H4 (cell line): ENCODE measurements at regions not wholly inside any gene's neighbourhood (a gene's known extent, or its start where the extent isn't known, plus 50 kb on each side); places are given as distances from the start of the nearest gene placed in this dataset.

Experiments used
- DNase-seq: peaks from one replicate; pipeline ENCODE4 v3.0.0-alpha.2; 2015; ENCODE audit warnings: low spot score

DNA sequence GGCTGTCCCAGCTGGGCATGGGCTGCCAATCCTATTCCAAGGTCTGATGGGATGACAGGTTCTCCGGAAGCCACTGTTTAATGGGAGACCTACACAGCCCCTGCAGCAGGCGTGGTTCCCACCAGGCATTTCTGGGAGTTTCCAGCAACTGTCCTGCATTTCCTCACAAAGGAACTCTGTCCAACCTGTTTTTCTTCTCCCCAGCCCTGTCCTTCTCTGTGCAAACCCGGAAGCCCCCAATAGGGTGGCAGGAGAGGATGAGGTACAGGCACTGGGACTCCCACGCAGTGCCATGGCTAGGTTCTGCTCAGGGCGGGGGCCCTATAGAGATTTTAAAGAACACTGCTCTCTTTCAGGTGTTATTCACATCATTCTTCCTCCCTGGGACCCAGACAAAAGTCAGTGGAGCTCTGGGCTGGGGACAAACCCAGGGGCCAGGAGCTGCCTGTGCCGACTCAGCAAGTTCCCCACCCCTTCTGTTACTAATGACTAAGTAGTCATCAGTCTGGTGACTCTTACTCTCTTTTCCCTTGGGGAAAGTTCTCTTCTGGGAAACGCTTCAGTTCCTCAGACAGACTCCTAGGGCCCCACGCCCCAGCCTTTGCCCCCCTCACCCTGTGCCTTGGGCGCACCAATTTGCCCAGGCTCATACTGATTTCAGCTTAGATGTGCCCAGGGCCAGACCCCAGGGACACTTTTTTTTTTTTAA lies 97.7 kb downstream of the CD47 start:
- DNase-seq, result no peak

DNA sequence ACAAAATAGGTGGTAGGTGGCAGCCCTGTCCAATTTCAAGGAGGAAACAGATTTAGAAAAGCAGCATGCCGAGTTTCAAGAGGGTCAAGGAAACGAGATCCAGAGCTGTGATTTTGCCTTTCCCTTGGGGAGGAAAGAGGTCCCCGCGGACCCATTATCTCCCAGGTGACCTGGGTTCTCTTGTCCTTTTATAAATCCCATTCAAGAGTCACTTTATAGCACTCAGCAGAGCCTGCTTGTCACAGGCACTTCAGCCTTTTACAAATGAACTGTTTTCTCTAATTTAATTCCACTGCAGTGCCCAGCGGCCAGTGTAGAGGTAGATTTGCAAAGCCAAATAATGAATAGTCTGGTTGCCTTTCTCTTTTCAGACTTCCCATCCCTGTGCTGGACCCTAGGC lies 99.9 kb downstream of the CD47 start:
- no peak for DNase-seq

DNA sequence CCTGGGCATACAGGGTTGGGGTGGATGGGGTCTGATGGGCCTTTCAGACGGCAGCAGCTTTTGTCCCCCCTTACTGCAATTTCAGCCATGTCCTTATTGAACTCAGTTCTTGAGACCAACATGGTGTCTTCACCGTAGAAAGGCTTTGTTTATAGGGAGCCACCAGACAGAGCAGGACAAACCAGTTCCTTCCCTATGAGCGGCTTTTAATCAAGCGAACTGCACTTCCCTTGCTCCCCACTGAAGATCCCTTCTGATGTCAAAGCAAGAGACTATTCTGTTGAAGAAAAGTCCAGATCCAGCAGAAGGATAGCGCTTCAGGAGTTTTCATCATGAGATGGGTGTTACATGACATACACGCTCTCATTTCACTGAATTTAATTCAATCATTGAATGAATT lies 100.4 kb downstream of the CD47 start:
- DNase-seq, result no peak

DNA sequence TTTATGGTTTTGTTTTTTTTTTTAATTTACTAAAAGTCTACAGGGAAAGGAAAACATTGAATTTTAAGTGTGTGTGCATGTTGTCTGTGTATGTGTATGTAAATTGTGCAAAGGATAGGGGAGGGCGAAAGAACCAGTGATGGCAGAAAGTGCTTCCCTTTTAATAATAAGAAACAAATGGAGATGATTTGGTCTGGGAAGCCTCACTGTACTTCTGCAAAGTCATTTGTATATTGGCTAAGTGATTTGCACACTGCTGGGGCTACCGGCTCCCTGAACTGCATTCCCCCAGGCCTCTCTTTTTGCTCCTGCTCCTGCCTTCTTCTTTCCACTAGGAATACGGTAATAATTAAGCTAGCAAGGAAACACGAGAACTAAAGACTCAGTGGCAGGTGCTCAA lies 101.2 kb downstream of the CD47 start:
- DNase-seq, result no peak

DNA sequence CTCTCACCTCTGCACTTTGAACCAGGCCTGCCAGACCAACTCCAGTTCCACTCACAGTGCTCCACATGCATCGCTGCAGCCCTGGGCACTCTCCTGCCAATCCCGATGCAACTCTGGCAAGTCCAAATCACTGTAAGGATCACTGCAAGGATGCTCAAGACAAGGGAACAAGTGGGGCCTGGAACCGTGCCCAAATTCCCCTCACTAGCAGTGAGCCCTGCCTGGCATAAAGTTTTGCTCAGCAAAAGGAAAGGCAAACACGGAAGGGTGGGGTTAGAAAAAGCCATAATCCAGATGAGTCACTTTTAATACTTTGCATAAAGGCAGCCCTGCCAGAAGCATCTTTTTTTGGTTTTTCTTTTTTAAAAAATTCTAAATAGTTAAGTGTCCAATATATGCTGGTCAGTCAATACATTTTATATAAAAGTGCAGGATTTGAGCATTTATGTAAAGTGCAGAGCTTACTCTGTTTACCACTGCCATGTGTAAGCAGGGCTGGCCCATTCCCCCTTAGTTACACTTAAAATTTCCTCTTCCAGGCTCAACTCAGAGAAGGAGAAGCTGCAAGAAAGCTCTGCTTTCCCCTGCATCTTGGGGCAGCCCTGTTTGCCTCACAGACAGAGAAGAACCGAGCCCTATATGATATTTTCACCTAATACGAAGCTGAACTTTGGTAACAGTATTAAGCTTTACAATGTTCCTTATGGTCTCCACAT lies 102.2 kb downstream of the CD47 start:
- DNase-seq, result peak; percentile 60

DNA sequence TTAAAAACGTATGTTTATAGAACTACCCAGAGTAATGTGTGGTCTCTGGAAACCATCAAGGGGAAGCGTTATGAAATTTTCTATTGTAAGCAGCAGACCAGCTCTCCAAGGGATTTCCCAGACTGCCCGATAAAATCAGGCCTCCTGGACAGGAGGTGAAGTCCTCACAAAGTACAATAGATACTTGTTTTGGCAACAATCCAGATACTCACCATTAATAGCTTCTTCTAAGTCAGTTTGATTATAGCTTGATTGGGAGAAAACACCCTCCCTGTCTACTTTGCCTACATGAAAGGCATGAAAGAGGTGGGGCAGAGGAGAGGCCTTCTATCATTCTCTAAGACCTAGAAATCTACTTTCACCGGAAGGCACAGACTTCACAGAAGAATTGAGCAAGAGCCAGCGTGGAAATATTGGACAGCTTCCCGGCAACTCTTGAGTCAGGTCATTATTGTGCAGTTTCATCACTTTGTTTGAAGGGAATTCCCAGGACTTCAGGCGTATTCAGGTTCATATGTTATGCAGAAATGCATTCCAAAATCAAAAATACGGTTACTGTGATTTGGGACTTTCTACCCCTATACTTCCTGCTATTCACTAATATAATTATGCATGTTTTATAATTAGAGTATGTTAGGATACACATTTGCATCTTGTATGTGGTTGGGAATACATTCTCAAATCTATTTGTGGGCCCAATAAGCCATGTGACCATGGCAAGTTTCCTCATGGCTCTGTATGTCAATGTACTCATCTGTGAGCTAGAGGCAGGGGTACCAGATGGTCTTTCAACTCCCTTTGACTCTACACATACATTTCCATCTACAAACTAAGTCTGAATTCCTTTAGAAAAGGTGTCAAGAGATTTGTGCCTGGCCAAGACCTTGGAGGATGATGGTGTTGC lies 103.5 kb downstream of the CD47 start:
- DNase-seq, result peak; percentile 88

DNA sequence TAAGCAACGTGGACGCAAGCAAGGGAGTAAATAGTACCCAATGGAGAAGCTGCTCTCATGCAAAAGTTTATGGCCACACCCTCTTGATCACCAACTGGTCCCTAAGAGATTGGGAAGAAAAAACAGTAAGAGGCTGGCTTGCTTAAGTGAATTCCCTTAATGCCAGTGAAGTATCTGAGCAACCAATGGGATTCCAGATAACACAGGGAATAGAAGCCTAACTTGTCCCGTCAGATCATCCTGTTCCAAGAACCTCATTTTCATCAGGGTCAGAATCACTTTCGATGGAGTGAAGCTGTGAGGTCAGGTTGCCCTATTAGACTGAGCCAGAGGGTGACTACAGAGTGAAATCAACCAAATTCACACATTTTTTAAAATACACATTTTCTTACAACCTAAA lies 104.3 kb downstream of the CD47 start:
- DNase-seq, result peak; percentile 8

DNA sequence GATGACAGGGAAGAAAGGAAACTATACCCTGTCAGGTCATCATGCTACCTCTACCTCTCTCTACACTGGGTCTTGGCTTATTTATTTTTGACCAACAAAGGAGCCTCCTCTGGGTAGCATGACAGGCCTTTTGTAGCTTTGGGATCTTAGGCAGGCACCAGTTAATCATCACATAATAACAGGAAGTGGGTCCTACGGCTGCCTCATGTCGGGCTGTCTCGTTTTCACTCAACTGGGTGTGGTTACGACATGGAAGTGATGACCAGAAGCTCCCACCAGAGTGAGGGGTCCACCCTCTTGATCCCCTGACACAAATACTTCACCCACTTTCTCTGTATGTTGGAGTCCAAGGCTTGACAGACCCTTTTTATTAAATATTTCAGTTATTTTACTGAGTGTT lies 105.3 kb downstream of the CD47 start:
- DNase-seq, result peak; percentile 19

DNA sequence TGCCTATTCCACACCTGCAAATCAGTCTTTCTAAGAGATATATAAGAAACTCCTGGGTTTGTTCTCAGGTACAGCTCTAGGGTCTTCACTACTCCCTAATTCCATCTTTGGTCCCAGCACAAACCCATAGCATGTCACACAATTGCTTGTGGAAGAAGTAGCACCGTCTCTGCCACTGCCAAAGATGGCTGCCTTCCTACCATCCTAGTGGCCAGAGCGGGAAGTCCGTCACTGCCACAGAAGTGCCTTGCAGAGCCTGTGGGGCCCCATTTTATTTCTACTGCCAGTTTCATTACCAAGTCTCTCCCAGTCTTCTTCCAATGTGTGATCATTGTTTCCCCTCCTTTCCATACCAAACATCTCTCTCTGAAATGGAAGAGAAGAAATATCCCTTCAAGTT lies 107.6 kb downstream of the CD47 start:
- no peak for DNase-seq

DNA sequence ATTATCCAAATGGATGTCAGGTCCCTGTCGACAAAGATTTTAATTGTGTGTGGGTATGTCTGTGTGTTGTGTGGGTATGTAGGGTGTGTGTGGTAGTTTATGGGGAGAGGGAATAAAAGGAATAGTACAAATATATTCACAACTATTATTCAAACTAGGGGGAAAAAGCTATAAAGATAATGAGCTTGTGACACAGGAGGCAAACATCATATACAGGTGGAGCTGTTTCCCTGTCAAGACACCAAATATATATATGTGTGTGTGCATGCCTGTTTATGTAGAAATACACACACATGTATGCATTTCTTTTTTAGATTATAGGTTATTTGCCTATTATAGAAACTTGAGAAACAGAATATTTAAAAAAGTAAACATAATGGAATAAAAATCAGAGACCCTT lies 108.7 kb downstream of the CD47 start:
- no peak for DNase-seq

DNA sequence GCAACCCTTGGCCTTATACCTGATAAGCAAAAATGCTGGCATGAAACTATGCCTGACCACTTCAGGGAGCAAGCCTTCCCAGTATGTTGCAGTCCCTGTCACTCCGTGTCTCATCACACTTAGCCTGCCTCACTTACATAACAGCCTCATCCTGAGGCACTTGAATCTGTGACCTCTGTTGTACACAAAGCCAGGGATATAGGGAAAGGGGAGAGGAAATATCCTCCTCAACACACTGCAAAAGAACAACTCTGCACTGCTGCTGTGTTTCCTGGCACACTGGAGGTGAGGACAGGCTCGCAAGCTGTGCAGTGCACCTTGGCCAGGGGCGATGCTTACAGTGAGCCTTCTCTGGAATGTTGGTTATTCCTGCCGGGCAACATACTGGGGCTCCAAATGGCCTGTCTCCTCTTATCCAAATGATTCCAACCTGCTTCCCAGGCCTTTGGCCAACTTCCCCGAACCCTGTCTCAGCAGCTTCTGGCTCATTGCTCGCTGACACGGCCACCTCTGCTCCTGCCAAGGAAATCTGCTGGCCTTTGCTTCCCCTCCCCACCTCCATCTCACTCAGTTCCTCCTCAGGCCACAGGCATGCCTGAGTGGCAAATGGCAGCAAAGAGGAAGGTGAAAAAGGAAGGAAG lies 109.2 kb downstream of the CD47 start:
- DNase-seq, result no peak

DNA sequence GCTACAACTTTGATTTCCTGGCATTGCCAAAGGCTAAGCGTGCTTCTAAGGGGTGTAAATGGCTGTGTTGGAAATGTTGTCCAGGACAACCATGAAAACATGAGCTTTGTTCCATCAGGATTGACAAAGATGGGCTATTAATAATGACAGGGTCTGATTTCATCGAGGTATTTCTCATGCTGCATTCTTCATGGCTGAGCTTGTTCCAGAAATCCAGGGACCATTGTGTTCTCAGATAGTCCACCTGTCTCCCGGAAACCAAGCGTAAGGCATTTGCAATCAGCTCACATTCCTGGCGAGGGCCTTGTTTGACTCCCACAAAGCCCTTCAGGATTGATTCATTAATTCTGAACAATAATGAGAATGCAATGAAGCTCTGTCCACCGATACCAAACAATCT lies 111.3 kb downstream of the CD47 start:
- DNase-seq, result no peak

DNA sequence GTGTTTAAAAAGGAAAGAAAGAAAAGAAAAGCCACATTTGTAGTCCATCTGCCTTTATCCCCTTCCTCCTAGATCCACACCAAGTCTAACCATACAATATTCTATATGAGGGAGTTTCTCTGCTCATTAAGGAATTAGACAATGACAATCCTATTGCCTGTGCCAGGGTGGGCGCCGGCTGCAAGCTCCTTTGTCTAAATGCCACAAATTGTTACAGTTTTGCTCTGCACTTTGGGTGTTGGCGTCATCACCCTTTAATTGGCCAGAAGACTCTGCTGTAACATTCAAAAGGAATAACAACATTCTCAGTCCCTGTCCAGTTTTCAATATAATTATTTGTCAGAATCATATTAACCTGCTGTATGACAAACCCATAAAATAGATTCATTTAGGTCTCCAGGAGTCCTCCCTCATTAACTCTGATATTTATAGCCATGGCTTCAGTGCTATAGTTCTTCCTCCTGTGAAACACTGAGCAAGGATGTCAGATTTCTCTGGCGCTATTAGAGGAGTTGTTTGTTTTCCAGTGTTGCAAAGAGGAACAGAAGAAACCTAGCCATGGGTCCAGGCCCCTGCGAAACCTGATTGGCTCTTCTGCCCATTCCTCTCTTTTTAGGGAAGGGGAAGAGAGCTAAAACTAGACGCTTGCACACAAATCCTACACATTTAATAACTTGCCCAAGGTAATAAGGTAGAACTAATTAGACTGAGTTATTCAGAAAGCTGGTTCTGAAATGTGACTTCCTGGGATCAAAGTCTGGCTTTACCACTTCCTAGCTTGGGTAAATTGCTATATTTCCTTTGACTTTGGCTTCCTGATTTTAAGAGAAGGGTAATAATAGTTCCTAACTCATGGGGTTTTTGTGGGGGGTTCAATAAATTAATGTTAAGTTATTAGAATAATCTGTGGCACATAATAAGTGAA lies 112.4 kb downstream of the CD47 start:
- no peak for DNase-seq

DNA sequence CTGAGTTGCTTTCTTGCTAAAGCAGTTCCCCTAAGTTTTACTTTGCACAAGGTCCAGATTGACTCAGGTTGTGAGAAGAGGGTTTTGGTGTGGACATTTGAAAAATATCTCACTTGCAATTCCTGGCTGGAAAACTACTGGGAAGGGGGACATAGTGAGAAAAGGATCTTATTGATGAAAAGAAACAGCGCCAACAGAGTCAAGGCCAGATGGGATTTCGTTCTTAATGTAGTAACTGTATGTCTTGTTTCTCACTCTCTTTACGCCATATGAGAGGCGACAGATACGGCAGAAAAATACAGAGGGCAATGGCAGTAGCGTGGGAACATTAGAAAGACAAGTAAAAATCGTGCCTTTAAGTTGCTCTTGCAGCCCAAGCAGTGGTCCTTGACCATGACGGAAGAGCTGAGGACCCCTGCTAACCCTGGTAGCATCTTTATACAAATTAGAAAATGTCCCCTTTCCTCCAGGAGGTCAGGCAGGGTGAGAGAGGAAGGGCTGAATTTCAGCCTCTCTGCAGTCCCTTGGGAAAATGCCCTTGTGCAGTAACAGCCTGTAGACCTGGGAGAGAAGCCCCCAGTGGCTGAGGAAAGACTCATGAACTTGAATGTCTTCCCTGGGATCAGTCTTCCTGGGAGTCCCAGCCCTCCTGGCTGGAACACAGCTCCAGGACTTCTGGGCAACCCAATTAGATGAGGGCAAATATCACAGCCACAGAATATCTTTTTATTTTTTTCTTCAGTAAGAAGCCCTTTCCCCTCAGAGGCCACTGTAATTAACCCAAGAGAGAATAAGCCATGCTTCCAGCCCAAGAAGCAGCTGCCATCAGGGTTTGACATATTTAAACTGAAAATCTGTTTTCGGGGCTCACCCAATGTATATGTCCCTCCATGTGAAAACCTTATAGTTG lies 113.4 kb downstream of the CD47 start:
- DNase-seq, result no peak

DNA sequence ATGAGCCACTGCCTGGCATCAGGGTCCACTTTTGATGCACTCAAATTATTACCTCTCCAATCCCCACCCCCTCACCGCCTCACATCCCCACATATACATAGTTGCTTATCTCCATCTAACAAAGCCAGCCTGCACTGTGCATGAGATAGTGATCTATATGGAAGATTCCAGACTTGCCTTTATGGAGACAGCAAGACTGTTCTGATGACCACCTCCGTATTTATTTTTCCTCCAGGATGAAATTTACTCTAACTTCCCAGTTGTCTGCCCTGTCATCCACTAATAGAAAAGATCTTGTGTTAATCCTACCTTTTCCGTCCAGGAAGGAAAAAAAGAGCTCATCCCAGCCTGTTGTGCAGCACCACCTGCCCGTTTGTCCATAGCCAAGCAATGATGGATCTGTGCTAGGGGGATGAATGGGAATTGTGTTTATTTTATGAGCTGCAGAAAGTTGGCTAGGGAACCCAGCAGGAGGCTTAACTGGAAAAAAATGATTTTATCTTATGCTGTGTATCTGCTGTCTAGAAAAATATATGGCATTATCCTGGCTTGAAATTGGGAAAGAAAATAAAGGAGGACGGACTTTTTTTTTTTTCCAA lies 114.5 kb downstream of the CD47 start:
- no peak for DNase-seq

DNA sequence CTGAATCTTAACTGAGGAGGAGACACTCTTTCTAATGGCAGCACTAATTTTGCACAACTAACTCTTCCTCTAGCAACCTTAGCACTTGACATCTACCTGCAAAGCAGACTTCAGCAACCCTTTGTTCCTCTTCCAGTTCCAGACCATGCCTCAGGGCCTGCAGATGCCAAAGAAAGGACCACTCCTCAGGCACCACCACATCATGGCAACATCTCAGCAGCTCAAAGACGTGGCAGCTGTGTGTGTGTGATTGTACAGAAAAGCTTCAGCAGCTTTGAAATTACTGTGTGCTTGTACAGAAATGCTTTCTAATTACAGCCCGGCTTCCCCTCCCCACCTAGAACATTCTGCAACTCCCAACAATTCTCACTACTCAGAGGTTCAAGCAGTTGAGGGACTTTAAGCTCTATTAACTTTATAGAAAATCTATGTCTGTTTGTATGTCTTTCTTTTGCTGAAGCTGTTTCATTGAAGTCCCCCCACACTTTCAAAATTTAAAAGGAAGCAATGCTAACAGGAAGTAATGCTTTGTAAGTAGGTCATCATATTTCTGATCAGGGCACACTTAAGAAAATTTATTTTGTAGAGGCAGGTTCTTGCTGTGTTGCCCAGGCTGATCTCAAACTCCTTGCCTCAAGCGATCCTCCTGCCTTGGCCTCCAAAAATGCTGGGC lies 115.2 kb downstream of the CD47 start:
- DNase-seq, result no peak

DNA sequence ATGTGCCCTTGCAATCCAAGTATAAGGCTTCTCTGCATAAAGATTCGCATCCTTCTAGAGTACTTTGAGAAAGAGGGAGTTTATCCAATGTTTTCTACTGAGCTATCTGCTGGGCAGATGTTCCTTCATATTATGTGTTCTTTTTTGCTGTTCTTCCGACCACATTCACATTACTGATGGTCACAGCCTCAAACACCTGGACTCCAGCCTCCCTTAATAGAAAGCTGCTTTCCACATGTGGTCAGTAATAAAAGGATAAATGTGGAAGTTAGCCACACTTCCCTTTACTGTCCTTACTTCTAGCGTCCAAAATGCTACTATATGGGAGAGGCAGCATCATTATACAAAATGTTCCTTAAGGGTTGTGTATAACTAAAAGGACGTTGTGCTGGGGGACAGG lies 116.9 kb downstream of the CD47 start:
- DNase-seq, result no peak

DNA sequence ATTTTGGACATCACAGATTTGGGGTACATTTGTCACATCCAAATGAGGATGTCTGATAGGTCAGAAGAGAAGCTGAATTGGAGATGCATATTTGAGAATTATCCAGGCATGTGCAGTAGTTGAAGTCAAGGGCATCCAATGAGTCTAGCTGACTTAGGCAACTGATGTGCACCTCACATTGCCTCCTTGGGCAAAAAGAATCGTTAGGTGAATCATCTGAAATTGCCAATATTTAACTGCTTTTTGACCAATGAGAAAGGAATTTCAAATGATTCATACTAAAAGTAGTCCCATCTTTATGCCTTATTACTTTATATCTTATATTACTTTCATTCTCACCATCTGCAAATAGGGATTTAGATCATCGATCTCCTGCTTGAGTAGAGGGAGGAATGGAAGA lies 117.7 kb downstream of the CD47 start:
- no peak for DNase-seq

DNA sequence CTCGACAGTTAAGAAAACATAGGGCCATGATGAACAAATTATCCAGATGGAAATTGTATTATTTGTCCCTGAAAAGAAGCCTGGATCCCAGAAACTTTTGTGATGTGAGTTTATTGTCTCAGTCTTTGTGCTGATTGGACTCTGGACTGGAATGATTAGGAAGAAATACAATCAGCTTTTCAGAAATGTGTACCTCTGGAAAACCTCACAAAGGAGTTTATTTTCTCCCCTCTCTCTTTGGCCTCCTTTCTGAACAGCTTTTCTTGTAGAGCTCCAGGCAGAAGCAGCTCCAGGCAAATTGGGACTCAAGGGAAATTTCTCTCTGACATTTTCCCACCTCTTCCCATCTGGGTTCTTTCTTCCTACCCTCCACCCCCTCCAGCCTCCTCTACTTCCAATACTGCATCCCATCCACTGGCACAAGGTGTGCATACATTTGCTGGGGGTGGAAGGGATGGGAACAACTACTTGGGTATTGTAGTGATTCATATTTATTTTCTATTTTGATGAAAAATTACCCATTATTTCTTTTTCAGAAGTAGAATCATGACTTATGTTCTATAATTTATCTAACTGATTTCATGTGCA lies 119.7 kb downstream of the CD47 start:
- DNase-seq, result no peak
